Caki2 (cell line): ENCODE measurements at regions not wholly inside any gene's neighbourhood (a gene's known extent, or its start where the extent isn't known, plus 50 kb on each side); places are given as distances from the start of the nearest gene placed in this dataset.
"Not testable (repeated sequence)": the region's sequence is repeated elsewhere in the genome, so short reads cannot be mapped to it uniquely, and the experiment has no call there.

Source experiments
- DNase-seq: peaks from one replicate; pipeline ENCODE4 v3.0.0-alpha.2; 2015; ENCODE audit warnings: low read depth
- in situ Hi-C: cut with HindIII; loops from 2 replicates; pipeline ENCODE4 v1.10.0; 2016; ENCODE audit warnings: low sequenced_read_pairs, low pct_unique_long_range_greater_than_20kb, mixed read lengths

GRCh38 chr13:81203783-81204182 is 862.9 kb upstream of the SPRY2 start:
- in situ Hi-C loops = no loop called here
- DNase-seq = no peak

- no peak for DNase-seq
- in situ Hi-C loops = no loop called here
These were observed 859.0 kb upstream of the SPRY2 start for GRCh38 chr13:81199956-81200355.

- in situ Hi-C loops = no loop called here
- DNase-seq = no peak
These were observed 857.0 kb upstream of the SPRY2 start for GRCh38 chr13:81197966-81198365.

GRCh38 chr13:81197483-81197882 is 856.6 kb upstream of the SPRY2 start:
- DNase-seq = no peak
- in situ Hi-C loops = no loop called here

- in situ Hi-C loops = no loop called here
- DNase-seq = no peak
These were observed 853.4 kb upstream of the SPRY2 start for GRCh38 chr13:81194362-81194761.

- DNase-seq = no peak
- in situ Hi-C loops = no loop called here
These were observed 843.8 kb upstream of the SPRY2 start for GRCh38 chr13:81184556-81185265.

GRCh38 chr13:81172603-81173002 is 831.7 kb upstream of the SPRY2 start:
- no peak for DNase-seq
- in situ Hi-C loops = no loop called here

- in situ Hi-C loops = no loop called here
- no peak for DNase-seq
These were observed 830.2 kb upstream of the SPRY2 start for GRCh38 chr13:81171065-81171647.

GRCh38 chr13:81163823-81164222 is 822.9 kb upstream of the SPRY2 start:
- peak; percentile 11 for DNase-seq
- in situ Hi-C loops = not testable (repeated sequence)

GRCh38 chr13:81153478-81153877 is 812.6 kb upstream of the SPRY2 start:
- in situ Hi-C loops = no loop called here
- no peak for DNase-seq

- in situ Hi-C loops = no loop called here
These were observed 807.9 kb upstream of the SPRY2 start for GRCh38 chr13:81148822-81149221.

GRCh38 chr13:81146576-81146975 is 805.6 kb upstream of the SPRY2 start:
- in situ Hi-C loops = not testable (repeated sequence)

More at GRCh38 chr13:81148822-81149221, 807.9 kb upstream of the SPRY2 start:
- no peak for DNase-seq

GRCh38 chr13:81142306-81142999 is 801.5 kb upstream of the SPRY2 start:
- DNase-seq = no peak
- in situ Hi-C loops = no loop called here

More at GRCh38 chr13:81146576-81146975, 805.6 kb upstream of the SPRY2 start:
- DNase-seq = not testable (repeated sequence)

- in situ Hi-C loops = no loop called here
These were observed 799.7 kb upstream of the SPRY2 start for GRCh38 chr13:81140675-81141074.

GRCh38 chr13:81139987-81140386 is 799.1 kb upstream of the SPRY2 start:
- in situ Hi-C loops = no loop called here
- no peak for DNase-seq

More at GRCh38 chr13:81140675-81141074, 799.7 kb upstream of the SPRY2 start:
- no peak for DNase-seq

GRCh38 chr13:81138353-81138980 is 797.5 kb upstream of the SPRY2 start:
- in situ Hi-C loops = no loop called here
- no peak for DNase-seq

- in situ Hi-C loops = no loop called here
These were observed 792.1 kb upstream of the SPRY2 start for GRCh38 chr13:81133066-81133465.

GRCh38 chr13:81117416-81117815 is 776.5 kb upstream of the SPRY2 start:
- no peak for DNase-seq
- in situ Hi-C loops = no loop called here

More at GRCh38 chr13:81133066-81133465, 792.1 kb upstream of the SPRY2 start:
- DNase-seq = no peak
